Ureter (tissue), 1 donor: ENCODE measurements at regions not wholly inside any gene's neighbourhood (a gene's known extent, or its start where the extent isn't known, plus 50 kb on each side); places are given as distances from the start of the nearest gene placed in this dataset.
"Not testable (repeated sequence)": the region's sequence is repeated elsewhere in the genome, so short reads cannot be mapped to it uniquely, and the experiment has no call there.

ENCODE experiments used
- DNase-seq: peaks from one replicate; pipeline ENCODE4 v3.0.0-alpha.2; 2020; ENCODE audit warnings: low spot score
- donor health status: DM: yes; HTN: yes; CAD: no.

- no peak for DNase-seq
Observed at GRCh38 chr12:83361475-83361874, 674.8 kb downstream of the TMTC2 start.

- no peak for DNase-seq
Observed at GRCh38 chr12:83361071-83361470, 674.4 kb downstream of the TMTC2 start.

- no peak for DNase-seq
Observed at GRCh38 chr12:83349907-83350611, 663.4 kb downstream of the TMTC2 start.

GRCh38 chr12:83346333-83346732, 659.6 kb downstream of the TMTC2 start:
- no peak for DNase-seq

- no peak for DNase-seq
Observed at GRCh38 chr12:83343767-83344166, 657.1 kb downstream of the TMTC2 start.

GRCh38 chr12:83335748-83336147, 649.0 kb downstream of the TMTC2 start:
- no peak for DNase-seq

- DNase-seq: no peak
Observed at GRCh38 chr12:83326666-83327065, 640.0 kb downstream of the TMTC2 start.

- no peak for DNase-seq
Observed at GRCh38 chr12:83323866-83324265, 637.2 kb downstream of the TMTC2 start.

GRCh38 chr12:83322809-83323208, 636.1 kb downstream of the TMTC2 start:
- DNase-seq: no peak

- no peak for DNase-seq
Observed at GRCh38 chr12:83321971-83322370, 635.3 kb downstream of the TMTC2 start.

GRCh38 chr12:83320350-83320749, 633.6 kb downstream of the TMTC2 start:
- DNase-seq: no peak

- DNase-seq: no peak
Observed at GRCh38 chr12:83318386-83319098, 631.8 kb downstream of the TMTC2 start.

GRCh38 chr12:83317595-83317994, 630.9 kb downstream of the TMTC2 start:
- no peak for DNase-seq

- no peak for DNase-seq
Observed at GRCh38 chr12:83313827-83314226, 627.1 kb downstream of the TMTC2 start.

- DNase-seq: no peak
Observed at GRCh38 chr12:83313322-83313721, 626.6 kb downstream of the TMTC2 start.

GRCh38 chr12:83276904-83277303, 590.2 kb downstream of the TMTC2 start:
- DNase-seq: no peak

- DNase-seq: no peak
Observed at GRCh38 chr12:83271201-83271600, 584.5 kb downstream of the TMTC2 start.

GRCh38 chr12:83265808-83266207, 579.1 kb downstream of the TMTC2 start:
- no peak for DNase-seq

GRCh38 chr12:83261998-83262397, 575.3 kb downstream of the TMTC2 start:
- DNase-seq: no peak

GRCh38 chr12:83260126-83260525, 573.4 kb downstream of the TMTC2 start:
- not testable (repeated sequence) for DNase-seq

GRCh38 chr12:83257726-83258125, 571.0 kb downstream of the TMTC2 start:
- no peak for DNase-seq

GRCh38 chr12:83256562-83256961, 569.9 kb downstream of the TMTC2 start:
- DNase-seq: no peak

- no peak for DNase-seq
Observed at GRCh38 chr12:83250866-83251265, 564.2 kb downstream of the TMTC2 start.

- no peak for DNase-seq
Observed at GRCh38 chr12:83245156-83245555, 558.5 kb downstream of the TMTC2 start.
